ENCODE measurements at regions not wholly inside any gene's neighbourhood (a gene's known extent, or its start where the extent isn't known, plus 50 kb on each side); places are given as distances from the start of the nearest gene placed in this dataset.
"Not testable (repeated sequence)": the region's sequence is repeated elsewhere in the genome, so short reads cannot be mapped to it uniquely, and the experiment has no call there.

- no peak for DNase-seq (ENCODE audit: low read depth in 2 of 2)
Observed at GRCh38 chr12:111271674-111272418, 97.0 kb downstream of the PHETA1 start.

- DNase-seq (ENCODE audit: low read depth in 2 of 2): no peak
Observed at GRCh38 chr12:111270774-111271173, 98.1 kb downstream of the PHETA1 start.

GRCh38 chr12:111270239-111270638 lies 98.7 kb downstream of the PHETA1 start:
- DNase-seq (ENCODE audit: low read depth in 2 of 2): no peak

- DNase-seq (ENCODE audit: low read depth in 2 of 2): no peak
Observed at GRCh38 chr12:111269718-111270117, 99.2 kb downstream of the PHETA1 start.

- no peak for DNase-seq (ENCODE audit: low read depth in 2 of 2)
Observed at GRCh38 chr12:111268738-111269572, 99.9 kb downstream of the PHETA1 start.

GRCh38 chr12:111267144-111267543 lies 101.8 kb downstream of the PHETA1 start:
- DNase-seq (ENCODE audit: low read depth in 2 of 2): no peak

- DNase-seq (ENCODE audit: low read depth in 2 of 2): no peak
Observed at GRCh38 chr12:111261911-111262676, 106.8 kb downstream of the PHETA1 start.

GRCh38 chr12:111260732-111261131 lies 108.2 kb downstream of the PHETA1 start:
- DNase-seq (ENCODE audit: low read depth in 2 of 2): no peak

GRCh38 chr12:111259231-111259630 lies 109.7 kb downstream of the PHETA1 start:
- no peak for DNase-seq (ENCODE audit: low read depth in 2 of 2)

- not testable (repeated sequence) for DNase-seq (ENCODE audit: low read depth in 2 of 2)
Observed at GRCh38 chr12:111258081-111258480, 110.8 kb downstream of the PHETA1 start.

- no peak for DNase-seq (ENCODE audit: low read depth in 2 of 2)
Observed at GRCh38 chr12:111257435-111257902, 111.4 kb downstream of the PHETA1 start.

- no peak for DNase-seq (ENCODE audit: low read depth in 2 of 2)
Observed at GRCh38 chr12:111256629-111257434, 112.1 kb downstream of the PHETA1 start.

- DNase-seq (ENCODE audit: low read depth in 2 of 2): no peak
Observed at GRCh38 chr12:111255261-111255660, 113.6 kb downstream of the PHETA1 start.

- no peak for DNase-seq (ENCODE audit: low read depth in 2 of 2)
Observed at GRCh38 chr12:111254106-111254505, 114.8 kb downstream of the PHETA1 start.

- no peak for DNase-seq (ENCODE audit: low read depth in 2 of 2)
Observed at GRCh38 chr12:111253213-111253612, 115.7 kb downstream of the PHETA1 start.

GRCh38 chr12:111251787-111252186 lies 117.1 kb downstream of the PHETA1 start:
- DNase-seq (ENCODE audit: low read depth in 2 of 2): no peak

- no peak for DNase-seq (ENCODE audit: low read depth in 2 of 2)
Observed at GRCh38 chr12:111251058-111251730, 117.7 kb downstream of the PHETA1 start.

GRCh38 chr12:111250251-111250881 lies 118.5 kb downstream of the PHETA1 start:
- DNase-seq (ENCODE audit: low read depth in 2 of 2): no peak

- DNase-seq (ENCODE audit: low read depth in 2 of 2): no peak
Observed at GRCh38 chr12:111249757-111250156, 119.1 kb downstream of the PHETA1 start.

GRCh38 chr12:111249018-111249370 lies 119.9 kb downstream of the PHETA1 start:
- no peak for DNase-seq (ENCODE audit: low read depth in 2 of 2)

Measured in stimulated activated CD4-positive, alpha-beta T cell treated with anti-CD3 and anti-CD28 coated beads, Interleukin-1b, Interleukin-23, amount 100 ng/mL, for 1 hour (primary cell).